ENCODE measurements at regions not wholly inside any gene's neighbourhood (a gene's known extent, or its start where the extent isn't known, plus 50 kb on each side); places are given as distances from the start of the nearest gene placed in this dataset.

GRCh38 chr3:111307676-111308075 lies 234.3 kb upstream of the CD96 start:
- TF ChIP-seq, protein P1, sequence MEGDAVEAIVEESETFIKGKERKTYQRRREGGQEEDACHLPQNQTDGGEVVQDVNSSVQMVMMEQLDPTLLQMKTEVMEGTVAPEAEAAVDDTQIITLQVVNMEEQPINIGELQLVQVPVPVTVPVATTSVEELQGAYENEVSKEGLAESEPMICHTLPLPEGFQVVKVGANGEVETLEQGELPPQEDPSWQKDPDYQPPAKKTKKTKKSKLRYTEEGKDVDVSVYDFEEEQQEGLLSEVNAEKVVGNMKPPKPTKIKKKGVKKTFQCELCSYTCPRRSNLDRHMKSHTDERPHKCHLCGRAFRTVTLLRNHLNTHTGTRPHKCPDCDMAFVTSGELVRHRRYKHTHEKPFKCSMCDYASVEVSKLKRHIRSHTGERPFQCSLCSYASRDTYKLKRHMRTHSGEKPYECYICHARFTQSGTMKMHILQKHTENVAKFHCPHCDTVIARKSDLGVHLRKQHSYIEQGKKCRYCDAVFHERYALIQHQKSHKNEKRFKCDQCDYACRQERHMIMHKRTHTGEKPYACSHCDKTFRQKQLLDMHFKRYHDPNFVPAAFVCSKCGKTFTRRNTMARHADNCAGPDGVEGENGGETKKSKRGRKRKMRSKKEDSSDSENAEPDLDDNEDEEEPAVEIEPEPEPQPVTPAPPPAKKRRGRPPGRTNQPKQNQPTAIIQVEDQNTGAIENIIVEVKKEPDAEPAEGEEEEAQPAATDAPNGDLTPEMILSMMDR (conservative IDR thresholded peaks at IDR 0.05; ENCODE audit: low read depth, low read length), result no peak
- no peak for DNase-seq (ENCODE audit: low read depth)
- no peak overlapping the region for H3K4me3 ChIP-seq (ENCODE audit: low read depth, low read length)

DNA sequence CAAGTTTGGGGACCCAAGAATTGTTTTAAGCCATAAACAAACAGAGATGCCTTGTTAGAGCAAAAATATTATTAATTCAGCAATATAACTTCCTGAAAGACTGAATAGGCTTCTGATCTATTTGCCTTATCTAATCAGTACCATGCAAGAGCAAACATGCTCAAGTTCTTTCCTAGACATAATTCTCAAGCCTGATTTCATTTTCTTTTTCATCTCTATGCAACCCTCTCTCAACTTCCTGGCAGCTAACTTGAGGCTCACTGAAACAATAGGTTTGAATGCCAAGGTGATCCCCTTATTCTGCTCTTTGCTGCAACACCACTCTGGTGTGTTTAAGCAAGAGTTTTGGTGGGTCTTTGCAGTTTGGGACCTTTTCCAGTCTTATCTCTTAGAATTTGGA lies 230.9 kb upstream of the CD96 start:
- TF ChIP-seq, protein P1 (conservative IDR thresholded peaks at IDR 0.05; ENCODE audit: low read depth, low read length), result no peak
- no peak overlapping the region for H3K4me3 ChIP-seq (ENCODE audit: low read depth, low read length)
- no peak for DNase-seq (ENCODE audit: low read depth)

DNA sequence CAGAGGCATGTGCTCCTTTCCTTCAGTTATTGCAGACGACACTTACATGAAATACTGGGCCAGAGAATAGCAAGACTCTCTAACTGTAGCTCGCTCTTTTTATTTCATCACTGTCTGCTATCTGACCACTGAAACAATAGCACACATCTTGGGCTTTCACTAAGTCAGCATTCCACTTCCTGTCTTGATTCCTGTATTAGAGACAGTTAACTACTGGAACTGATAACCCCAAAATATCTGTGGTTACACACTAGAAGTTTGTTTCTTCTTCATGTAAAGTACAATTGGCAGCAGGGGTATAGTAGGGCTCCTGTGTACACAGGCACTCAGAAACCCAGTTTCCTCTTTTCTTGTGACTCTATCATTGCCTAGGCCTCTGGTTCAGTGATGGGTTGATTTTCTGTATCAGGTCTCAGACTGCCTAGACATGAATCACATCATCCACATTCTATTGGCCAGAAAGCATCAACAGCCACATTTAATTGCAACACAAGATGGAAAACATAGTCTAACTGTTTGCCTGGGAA lies 230.2 kb upstream of the CD96 start:
- no peak for DNase-seq (ENCODE audit: low read depth)
- H3K4me3 ChIP-seq (ENCODE audit: low read depth, low read length), result no peak overlapping the region
- TF ChIP-seq, protein P1 (conservative IDR thresholded peaks at IDR 0.05; ENCODE audit: low read depth, low read length), result no peak

DNA sequence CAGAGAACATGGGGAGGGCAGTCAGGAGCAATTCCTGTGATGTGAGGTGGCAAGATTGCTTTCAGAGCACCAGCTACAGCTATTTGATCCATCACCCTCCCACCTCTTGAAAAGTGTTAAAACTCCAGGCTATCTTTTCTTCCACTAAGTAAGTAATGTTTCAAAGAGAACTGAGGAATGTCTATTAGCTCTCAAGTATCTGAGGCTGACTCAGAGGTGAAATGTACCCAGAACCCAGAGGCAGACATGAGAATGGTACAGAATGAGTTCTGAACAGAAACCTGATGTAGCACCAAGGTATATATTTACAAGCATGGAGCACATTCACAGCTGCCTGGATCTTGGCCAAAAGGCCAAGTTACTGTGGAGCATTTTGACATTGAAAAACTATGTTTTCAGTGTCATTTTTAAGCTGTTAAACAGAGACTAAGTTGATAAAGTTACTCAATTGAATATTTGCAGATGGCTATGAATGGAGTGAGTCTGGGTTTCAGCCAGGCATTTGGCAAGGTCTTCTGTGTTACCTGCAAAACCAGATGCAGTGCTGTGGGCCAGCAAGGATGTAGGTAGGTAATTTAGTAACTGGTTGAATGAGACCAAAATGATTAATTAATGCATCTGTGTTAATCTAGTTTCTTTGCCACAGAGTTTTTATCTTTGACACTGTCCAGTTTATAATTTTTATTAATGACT lies 227.7 kb upstream of the CD96 start:
- TF ChIP-seq, protein P1 (conservative IDR thresholded peaks at IDR 0.05; ENCODE audit: low read depth, low read length), result no peak
- H3K4me3 ChIP-seq (ENCODE audit: low read depth, low read length), result no peak overlapping the region
- DNase-seq (ENCODE audit: low read depth), result no peak

GRCh38 chr3:111314898-111315297 lies 227.1 kb upstream of the CD96 start:
- TF ChIP-seq, protein P1 (conservative IDR thresholded peaks at IDR 0.05; ENCODE audit: low read depth, low read length), result no peak
- no peak overlapping the region for H3K4me3 ChIP-seq (ENCODE audit: low read depth, low read length)
- DNase-seq (ENCODE audit: low read depth), result no peak

DNA sequence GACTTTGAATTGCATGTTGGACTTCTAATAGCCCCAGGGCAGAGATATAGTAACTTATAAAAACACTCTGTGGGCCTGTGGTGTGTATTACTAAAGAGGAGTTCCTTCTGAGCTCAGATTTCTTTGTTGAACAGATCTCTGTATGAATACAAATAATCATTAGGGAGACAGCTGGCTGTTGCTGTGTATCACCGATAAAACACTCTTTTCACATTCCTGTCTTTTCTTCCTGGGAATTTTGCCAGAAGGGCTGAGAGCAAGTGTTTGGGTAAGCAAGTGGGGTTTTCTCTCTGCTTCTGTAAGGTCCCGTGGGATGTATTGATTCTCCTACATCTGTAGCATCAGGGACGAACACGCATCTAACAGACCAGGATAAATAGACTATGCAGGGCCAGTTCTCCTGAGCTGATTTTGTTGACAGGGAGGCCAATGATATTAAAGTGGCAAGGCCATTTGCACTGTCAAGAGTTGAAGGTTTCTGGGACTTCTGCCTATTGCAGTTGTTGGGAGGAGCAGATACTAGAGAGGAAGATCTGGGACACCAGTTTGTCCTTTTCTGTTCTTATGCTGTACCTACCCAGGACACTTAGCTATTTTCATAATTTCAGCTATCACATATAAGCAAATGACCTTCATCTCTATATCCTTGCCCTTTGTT lies 225.9 kb upstream of the CD96 start:
- TF ChIP-seq, protein P1 (conservative IDR thresholded peaks at IDR 0.05; ENCODE audit: low read depth, low read length), result no peak
- DNase-seq (ENCODE audit: low read depth), result no peak

More for the DNA sequence above, 225.9 kb upstream of the CD96 start:
- no peak overlapping the region for H3K4me3 ChIP-seq (ENCODE audit: low read depth, low read length)

All from epithelial cell of proximal tubule (primary cell).